GM23248 (cell line): ENCODE measurements at regions not wholly inside any gene's neighbourhood (a gene's known extent, or its start where the extent isn't known, plus 50 kb on each side); places are given as distances from the start of the nearest gene placed in this dataset.
A peak's percentile ranks its signal among the peaks of the same experiment; 100 is the strongest.
"Not testable (repeated sequence)": the region's sequence is repeated elsewhere in the genome, so short reads cannot be mapped to it uniquely, and the experiment has no call there.

ENCODE experiments used
- DNase-seq: peaks from one replicate; pipeline ENCODE4 v3.0.0-alpha.2; 2015
- H2AFZ ChIP-seq: fragments of 200-600 bp; sonication (generic); 2 replicates; pipeline ENCODE4 v1.6.1; 2016; ENCODE audit warnings: antibody characterized with exemption
- H3F3A ChIP-seq: fragments of 200-600 bp; sonication (generic); 2 replicates; pipeline ENCODE4 v1.6.1; 2016; ENCODE audit warnings: mild to moderate bottlenecking, antibody characterized with exemption, mixed run types; ENCODE audit not compliant: insufficient read depth
- H3K27ac ChIP-seq: fragments of 200-600 bp; sonication (generic); 2 replicates; pipeline ENCODE4 v1.5.1; 2016; ENCODE audit warnings: mild to moderate bottlenecking
- H3K27me3 ChIP-seq: fragments of 200-600 bp; sonication (generic); replicated peaks from 2 replicates; pipeline ENCODE4 v1.6.1; 2016; ENCODE audit warnings: mild to moderate bottlenecking; ENCODE audit not compliant: insufficient read depth
- H3K36me3 ChIP-seq: fragments of 200-600 bp; sonication (generic); 2 replicates; pipeline ENCODE4 v1.6.1; 2016; ENCODE audit warnings: low read depth, mild to moderate bottlenecking
- H3K4me1 ChIP-seq: fragments of 200-600 bp; sonication (generic); 2 replicates; pipeline ENCODE4 v1.6.1; 2016; ENCODE audit warnings: mild to moderate bottlenecking; ENCODE audit not compliant: insufficient read depth
- H3K4me2 ChIP-seq: fragments of 200-600 bp; sonication (generic); one replicate; pipeline ENCODE4 v1.6.1; 2016; ENCODE audit warnings: mild to moderate bottlenecking; ENCODE audit not compliant: unreplicated experiment
- H3K4me3 ChIP-seq: fragments of 200-600 bp; sonication (generic); 2 replicates; pipeline ENCODE4 v1.5.1; 2016; ENCODE audit warnings: mild to moderate bottlenecking
- H3K79me2 ChIP-seq: fragments of 200-600 bp; sonication (generic); 2 replicates; pipeline ENCODE4 v1.6.1; 2016; ENCODE audit warnings: mild to moderate bottlenecking; ENCODE audit not compliant: insufficient read depth
- H3K9ac ChIP-seq: fragments of 200-600 bp; sonication (generic); 2 replicates; pipeline ENCODE4 v1.6.1; 2016; ENCODE audit warnings: mild to moderate bottlenecking
- H3K9me2 ChIP-seq: fragments of 200-600 bp; sonication (generic); 2 replicates; pipeline ENCODE4 v1.6.1; 2016; ENCODE audit warnings: mixed run types, mild to moderate bottlenecking, moderate library complexity; ENCODE audit not compliant: insufficient read depth
- H3K9me3 ChIP-seq: fragments of 200-600 bp; sonication (generic); one replicate; pipeline ENCODE4 v1.6.1; 2017; ENCODE audit warnings: low read depth
- H4K20me1 ChIP-seq: fragments of 200-600 bp; sonication (generic); 2 replicates; pipeline ENCODE4 v1.6.0; 2016; ENCODE audit not compliant: insufficient read depth
- EZH2 ChIP-seq: fragments of 200-600 bp; sonication (generic); IDR thresholded peaks from 2 replicates; pipeline ENCODE4 v1.6.1; 2018; ENCODE audit warnings: antibody characterized with exemption, mild to moderate bottlenecking; ENCODE audit not compliant: insufficient read depth, poor library complexity, severe bottlenecking
- EZH2phosphoT487 ChIP-seq: fragments of 200-600 bp; sonication (generic); IDR thresholded peaks from 2 replicates; pipeline ENCODE4 v1.6.1; 2018; ENCODE audit warnings: antibody characterized with exemption, moderate library complexity, mild to moderate bottlenecking, low read depth; ENCODE audit not compliant: insufficient read depth
- WGBS, 2 experiments: methylation state at CpG; one replicate each; pipeline ENCODE4 v1.1.6; 2015 to 2017; ENCODE audit warnings: low lambda C conversion rate in 2 of 2, low coverage in 1 of 2; ENCODE audit errors: missing lambda C conversion rate in 2 of 2; 5-methylcytosine and 5-hydroxymethylcytosine counted together
- in situ Hi-C: fragments of 300-500 bp; cut with MboI; formaldehyde crosslinking; loops from 2 replicates; pipeline ENCODE4 v1.15.0; 2020

GRCh38 chr10:37490266-37490665 lies 364.9 kb downstream of the ANKRD30A start:
- H3K27ac ChIP-seq, result no peak overlapping the region
- H3F3A ChIP-seq, result no peaks in the 10 kb centered on the region
- H3K4me3 ChIP-seq, result no peak overlapping the region
- H3K4me1 ChIP-seq, result no peaks in the 10 kb centered on the region; the same call in 1 of the 2 replicates
- no peaks in the 10 kb centered on the region for H3K9me3 ChIP-seq
- H2AFZ ChIP-seq, result no peak overlapping the region
- no peak overlapping the region for H3K4me2 ChIP-seq
- in situ Hi-C loops, result no loop called here
- no peak for DNase-seq
- WGBS, 2 experiments, result 53 to 65% methylated on average over 4 of the region's 4 CpGs
- no peak overlapping the region for H3K9ac ChIP-seq
- H3K36me3 ChIP-seq, result no peaks in the 10 kb centered on the region
- no peaks in the 10 kb centered on the region for H3K79me2 ChIP-seq
- TF ChIP-seq EZH2, result no peak
- no peak for TF ChIP-seq EZH2phosphoT487
- no peaks in the 10 kb centered on the region for H3K9me2 ChIP-seq
- no peaks in the 10 kb centered on the region for H3K27me3 ChIP-seq
- H4K20me1 ChIP-seq, result no peaks in the 10 kb centered on the region

- peak overlapping the region; percentile 36; the same call in 1 of the 2 replicates for H3K9ac ChIP-seq
- H3F3A ChIP-seq, result no peaks in the 10 kb centered on the region
- no peaks in the 10 kb centered on the region; the same call in 1 of the 2 replicates for H3K4me1 ChIP-seq
- no peaks in the 10 kb centered on the region for H3K27me3 ChIP-seq
- no peaks in the 10 kb centered on the region for H3K9me3 ChIP-seq
- no peak for DNase-seq
- no peaks in the 10 kb centered on the region for H3K36me3 ChIP-seq
- in situ Hi-C loops, result no loop called here
- H3K4me3 ChIP-seq, result no peak overlapping the region
- no peak for TF ChIP-seq EZH2phosphoT487
- TF ChIP-seq EZH2, result no peak
- peak overlapping the region; percentile 56 for H3K27ac ChIP-seq
- H3K9me2 ChIP-seq, result no peaks in the 10 kb centered on the region
- no peak overlapping the region for H3K4me2 ChIP-seq
- no peak overlapping the region for H2AFZ ChIP-seq
- no peaks in the 10 kb centered on the region for H3K79me2 ChIP-seq
- WGBS, 2 experiments, result 6 to 27% methylated on average over 1 of the region's 1 CpG
- no peaks in the 10 kb centered on the region for H4K20me1 ChIP-seq
Measured at GRCh38 chr10:37489658-37490003, 364.2 kb downstream of the ANKRD30A start.

- Histone ChIP-seq H3K9me3 (no peaks in the 10 kb centered on the region), H3K79me2 (no peaks in the 10 kb centered on the region), H3K4me2 (no peak overlapping the region), H2AFZ (no peak overlapping the region), H3K9me2 (no peaks in the 10 kb centered on the region), H3F3A (no peaks in the 10 kb centered on the region), H3K4me3 (no peak overlapping the region), H3K27me3 (no peaks in the 10 kb centered on the region), H3K4me1 (no peaks in the 10 kb centered on the region; the same call in 1 of the 2 replicates), H3K27ac (peak overlapping the region; percentile 56), H3K36me3 (no peaks in the 10 kb centered on the region), H3K9ac (peak overlapping the region; percentile 36; the same call in 1 of the 2 replicates), H4K20me1 (no peaks in the 10 kb centered on the region)
- in situ Hi-C loops, result no loop called here
- TF ChIP-seq EZH2phosphoT487 (no peak), EZH2 (no peak)
- 36% methylated on average over 10 of the region's 10 CpGs for WGBS, 2 experiments
- peak; percentile 63 for DNase-seq
Measured at GRCh38 chr10:37488792-37489657, 363.6 kb downstream of the ANKRD30A start.

DNA sequence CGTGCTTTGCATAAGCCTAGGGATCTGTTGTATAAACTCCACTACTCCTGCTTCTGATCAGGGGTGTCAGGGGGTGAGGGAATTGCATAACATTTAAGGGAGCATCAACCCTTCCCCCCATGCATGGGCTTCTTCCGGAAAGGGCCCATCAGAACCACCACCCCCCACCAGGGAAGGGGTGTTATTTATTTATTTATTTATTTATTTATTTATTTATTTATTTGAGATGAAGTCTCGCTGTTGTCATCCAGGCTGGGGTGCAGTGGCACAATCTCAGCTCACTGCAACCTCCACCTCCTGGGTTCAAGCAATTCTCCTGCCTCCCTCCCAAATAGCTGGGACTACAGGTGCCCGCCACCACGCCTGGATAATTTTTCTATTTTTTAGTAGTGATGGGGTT lies 355.2 kb downstream of the ANKRD30A start:
- H3K79me2 ChIP-seq, DNase-seq, H2AFZ ChIP-seq, H3K4me1 ChIP-seq, H3K36me3 ChIP-seq, H3F3A ChIP-seq, H3K27ac ChIP-seq, H3K27me3 ChIP-seq, H4K20me1 ChIP-seq, H3K4me3 ChIP-seq, H3K4me2 ChIP-seq, H3K9me2 ChIP-seq, H3K9ac ChIP-seq, in situ Hi-C loops, H3K9me3 ChIP-seq: not testable (repeated sequence)
- 51 to 60% methylated on average over 5 of the region's 5 CpGs for WGBS, 2 experiments
